HG03442 (cell line): ENCODE measurements at regions not wholly inside any gene's neighbourhood (a gene's known extent, or its start where the extent isn't known, plus 50 kb on each side); places are given as distances from the start of the nearest gene placed in this dataset.
"Not testable (repeated sequence)": the region's sequence is repeated elsewhere in the genome, so short reads cannot be mapped to it uniquely, and the experiment has no call there.

ENCODE experiments used
- ATAC-seq: cut with Tn5 transposase; IDR thresholded peaks from one replicate; pipeline ENCODE4 v1.9.1; 2021; ENCODE audit warnings: mild to moderate bottlenecking, moderate library complexity; ENCODE audit not compliant: unreplicated experiment

DNA sequence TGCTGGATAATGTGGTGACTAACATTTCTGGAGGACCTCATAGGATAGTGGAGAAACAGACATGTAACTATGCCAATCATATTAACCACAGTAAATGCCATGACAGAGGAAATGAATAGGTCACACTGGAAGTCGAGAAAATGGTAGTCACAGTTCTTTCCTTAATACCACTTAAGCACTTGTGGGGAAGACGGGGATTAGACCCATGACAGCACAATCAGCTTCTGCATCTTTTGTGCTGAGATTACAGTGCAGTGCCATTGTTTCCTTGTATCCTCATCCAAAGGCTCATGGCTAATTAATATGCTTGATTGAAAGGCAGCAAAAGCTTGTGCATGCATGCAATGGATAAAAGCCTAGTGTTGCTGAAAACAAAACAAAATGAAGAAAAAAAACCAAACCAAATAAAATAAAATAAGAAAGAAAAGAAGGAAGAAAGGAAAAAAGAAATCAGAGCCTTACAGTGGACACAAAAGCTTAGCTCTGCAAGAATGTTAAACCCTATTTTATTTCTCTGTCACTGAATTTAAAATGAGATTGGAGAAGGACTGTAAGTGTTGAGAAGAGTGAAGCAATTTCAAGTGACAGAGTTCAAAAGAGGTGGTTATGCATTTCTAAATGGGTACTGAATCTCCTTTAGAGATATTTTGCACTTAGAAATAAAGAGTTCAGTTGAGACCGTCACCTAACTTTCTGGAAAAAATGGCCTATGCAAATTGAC is 1011.9 kb downstream of the CDH8 start:
- ATAC-seq = no peak

DNA sequence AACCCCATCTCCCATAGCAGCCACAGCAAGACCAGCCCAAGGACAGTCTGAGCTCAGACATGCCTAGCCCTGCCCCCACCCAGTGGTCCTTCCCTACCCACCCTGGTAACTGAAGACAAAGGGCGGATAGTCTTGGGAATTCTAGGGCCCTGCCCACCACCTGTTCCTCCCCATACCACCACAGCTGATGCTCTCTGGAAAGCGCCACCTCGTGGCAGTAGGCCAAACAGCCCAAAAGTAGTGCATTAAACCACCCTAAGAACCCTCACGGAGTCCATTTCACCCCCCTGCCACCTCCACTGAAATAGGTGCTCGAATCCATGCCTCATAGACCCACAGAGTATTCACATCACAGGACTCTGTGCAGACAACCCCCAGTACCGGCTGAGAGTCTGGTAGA is 1021.4 kb downstream of the CDH8 start:
- no peak for ATAC-seq

- ATAC-seq = no peak
These were observed 1028.5 kb downstream of the CDH8 start for GRCh38 chr16:61007694-61008093.

- no peak for ATAC-seq
These were observed 1030.3 kb downstream of the CDH8 start for GRCh38 chr16:61005952-61006351.

GRCh38 chr16:61002479-61003204 is 1033.6 kb downstream of the CDH8 start:
- ATAC-seq = no peak

DNA sequence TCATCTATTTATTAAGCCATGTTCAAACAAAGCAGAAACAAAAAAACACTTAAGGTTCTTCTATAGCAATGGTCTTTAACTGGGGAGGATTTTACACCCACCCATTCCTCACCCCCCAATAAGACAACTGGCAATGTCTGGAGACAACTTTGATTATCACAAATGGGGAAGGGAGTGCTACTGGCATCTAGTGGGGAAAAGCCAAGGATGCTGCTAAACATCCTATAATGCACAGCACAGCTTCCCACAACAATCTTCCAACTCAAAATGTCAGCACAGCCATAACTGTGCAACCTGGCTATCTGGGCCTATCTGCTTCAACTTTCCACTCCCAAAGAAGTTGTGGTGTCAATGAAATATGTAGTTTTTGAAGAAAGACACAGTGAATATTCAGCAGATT is 1044.4 kb downstream of the CDH8 start:
- no peak for ATAC-seq

DNA sequence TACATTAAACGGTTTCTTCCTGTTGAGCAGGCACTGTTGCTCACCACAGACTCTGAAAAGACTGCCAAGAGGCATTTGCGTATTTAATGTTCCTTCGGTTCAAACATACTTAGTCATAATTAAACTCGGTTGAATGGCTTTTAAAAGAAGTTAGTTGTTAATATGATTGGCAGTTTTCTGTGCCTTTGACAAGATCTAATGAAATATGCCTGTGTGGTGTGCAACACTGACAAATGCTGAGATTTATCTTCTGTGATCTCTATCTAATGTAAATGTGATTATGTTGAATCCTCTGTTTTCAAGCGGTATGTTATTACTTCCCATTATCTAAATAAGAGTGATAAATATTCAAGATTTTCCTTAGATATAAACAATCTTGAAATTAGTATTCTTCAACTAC is 1046.6 kb downstream of the CDH8 start:
- ATAC-seq = no peak

GRCh38 chr16:60979119-60979518 is 1057.1 kb downstream of the CDH8 start:
- no peak for ATAC-seq

GRCh38 chr16:60949800-60950199 is 1086.4 kb downstream of the CDH8 start:
- no peak for ATAC-seq

DNA sequence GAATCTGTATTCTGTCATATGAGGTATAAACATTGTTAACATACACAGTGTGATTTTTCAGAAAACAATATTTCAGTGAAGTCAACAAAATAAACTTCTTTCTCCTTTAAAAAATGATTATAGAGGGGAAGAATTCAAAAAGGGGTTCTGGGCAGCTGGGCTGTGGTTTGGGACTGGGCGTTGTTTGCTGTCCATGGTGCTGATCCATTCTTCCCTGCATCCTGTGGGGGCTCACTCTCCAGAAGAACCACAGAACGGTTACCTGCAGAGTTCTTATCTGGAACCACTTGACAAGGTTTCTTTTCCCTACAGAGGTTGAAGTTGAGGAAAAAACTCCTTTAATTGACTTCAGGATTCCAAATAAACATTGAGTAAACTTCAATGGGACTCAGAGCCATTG is 1091.0 kb downstream of the CDH8 start:
- ATAC-seq = no peak

GRCh38 chr16:60936189-60936588 is 1100.0 kb downstream of the CDH8 start:
- not testable (repeated sequence) for ATAC-seq

DNA sequence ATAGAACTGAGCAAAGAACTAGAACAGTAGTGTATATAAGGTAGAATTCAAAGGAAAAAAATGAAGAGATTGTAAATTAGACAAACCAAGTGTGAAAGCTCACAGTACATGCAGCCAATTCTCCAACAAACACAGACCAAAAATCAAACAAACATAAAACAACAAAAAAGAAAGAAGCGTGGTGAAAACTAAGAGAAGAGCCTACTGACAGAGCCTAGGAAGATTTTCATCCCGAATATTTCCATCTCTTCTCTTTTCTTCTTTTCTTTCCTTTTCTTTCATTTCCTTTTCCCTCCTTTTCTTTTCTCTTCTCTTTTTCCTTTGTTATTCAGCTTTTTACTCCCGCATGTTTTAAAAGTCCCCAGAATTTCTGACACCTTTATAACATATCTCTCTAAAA is 1103.6 kb downstream of the CDH8 start:
- no peak for ATAC-seq

DNA sequence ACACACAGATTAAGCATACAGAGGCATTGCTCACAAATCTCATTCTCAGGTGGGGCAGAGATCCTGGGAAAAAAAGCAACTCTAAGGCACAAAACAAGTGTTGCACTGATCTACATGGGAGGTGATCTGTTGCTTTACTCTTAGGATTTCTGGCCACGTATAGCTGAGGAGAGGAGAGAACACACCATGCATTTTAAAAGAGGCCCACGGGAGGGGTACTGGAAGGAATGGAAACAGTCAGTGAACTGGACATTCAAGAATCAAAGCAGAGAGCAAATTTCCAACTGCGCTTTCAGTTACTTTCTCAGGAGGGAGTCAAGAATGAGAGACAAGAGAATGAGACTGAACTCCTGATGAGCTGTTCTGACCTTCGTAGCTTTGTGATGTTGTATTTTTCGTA is 1105.9 kb downstream of the CDH8 start:
- no peak for ATAC-seq

DNA sequence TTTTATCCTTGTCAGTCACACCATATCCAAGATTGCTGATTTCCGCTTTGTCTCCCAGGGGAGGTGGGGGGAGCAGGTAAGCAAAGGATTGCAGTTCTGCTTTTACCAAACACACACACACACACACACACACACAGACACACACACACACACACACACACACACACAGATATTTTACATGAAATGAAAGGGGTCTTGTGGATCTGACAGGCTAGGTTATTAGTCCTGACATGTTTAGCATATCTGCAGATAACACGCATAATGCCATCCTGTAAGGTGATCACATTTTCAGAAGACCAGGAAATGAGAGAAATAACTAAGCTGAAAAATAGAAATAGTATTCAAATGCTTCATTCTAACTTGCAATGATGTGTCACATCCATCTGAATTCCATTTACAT is 1113.3 kb downstream of the CDH8 start:
- ATAC-seq = no peak

GRCh38 chr16:60914334-60914733 is 1121.9 kb downstream of the CDH8 start:
- no peak for ATAC-seq

- no peak for ATAC-seq
These were observed 1128.6 kb downstream of the CDH8 start for GRCh38 chr16:60907645-60908044.

- no peak for ATAC-seq
These were observed 1130.4 kb downstream of the CDH8 start for GRCh38 chr16:60905811-60906210.

- ATAC-seq = no peak
These were observed 1134.1 kb downstream of the CDH8 start for GRCh38 chr16:60902114-60902513.

GRCh38 chr16:60882816-60883215 is 1153.4 kb downstream of the CDH8 start:
- ATAC-seq = no peak

GRCh38 chr16:60852635-60853034 is 1183.6 kb downstream of the CDH8 start:
- no peak for ATAC-seq

DNA sequence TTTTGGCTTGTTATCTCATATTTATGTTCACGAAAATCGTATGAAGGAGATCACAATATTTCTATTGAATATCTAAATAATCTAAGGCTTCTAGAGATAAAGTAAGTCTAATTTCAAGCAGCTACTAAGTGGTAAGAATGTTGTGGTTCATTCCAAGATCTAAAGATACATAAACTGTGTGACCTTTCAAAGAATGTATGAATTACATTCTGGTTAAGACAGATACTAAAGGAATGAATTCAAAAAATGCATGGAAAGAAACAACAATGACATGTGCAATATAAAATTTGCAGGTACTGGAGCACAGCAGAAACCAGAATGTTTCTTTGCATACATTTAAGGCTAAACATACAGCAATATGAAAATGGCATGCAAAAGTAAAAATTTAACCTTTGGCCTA is 1214.6 kb downstream of the CDH8 start:
- ATAC-seq = no peak

DNA sequence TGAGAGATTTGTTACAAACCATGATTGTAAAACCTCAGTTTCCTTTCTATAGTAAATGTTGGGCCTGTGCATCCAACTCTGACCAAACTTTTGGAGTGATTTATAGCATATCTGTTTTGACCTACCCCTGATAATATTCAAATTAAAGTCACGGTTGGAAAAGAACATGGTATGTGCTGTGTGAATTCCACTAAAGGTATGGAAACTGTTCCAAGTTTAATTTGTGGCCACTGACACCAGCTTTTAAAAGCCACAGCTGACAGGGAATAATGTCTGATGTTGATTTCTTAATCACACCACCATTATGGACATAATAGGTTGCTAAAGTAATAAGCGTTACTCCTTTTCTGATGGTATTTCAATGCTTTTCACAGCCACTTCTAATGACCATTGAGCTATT is 1215.9 kb downstream of the CDH8 start:
- no peak for ATAC-seq

- no peak for ATAC-seq
These were observed 1217.8 kb downstream of the CDH8 start for GRCh38 chr16:60818465-60818864.
